Endodermal cell (in vitro differentiated cells): ENCODE measurements at regions not wholly inside any gene's neighbourhood (a gene's known extent, or its start where the extent isn't known, plus 50 kb on each side); places are given as distances from the start of the nearest gene placed in this dataset.

Experiments used
- DNase-seq: peaks from one replicate; pipeline ENCODE4 v3.0.0-alpha.2; 2017
- H3K27ac ChIP-seq: 2 replicates; pipeline ENCODE4 v1.5.1; 2013; ENCODE audit warnings: mild to moderate bottlenecking, low read depth, low read length, moderate library complexity
- H3K27me3 ChIP-seq: 2 replicates; pipeline ENCODE4 v1.6.1; 2013; ENCODE audit warnings: mild to moderate bottlenecking, low read length, moderate library complexity; ENCODE audit not compliant: insufficient read depth, control insufficient read depth, poor library complexity, severe bottlenecking
- H3K36me3 ChIP-seq: 2 replicates; pipeline ENCODE4 v1.7.0; 2013; ENCODE audit warnings: mild to moderate bottlenecking, low read length, moderate library complexity; ENCODE audit not compliant: control insufficient read depth, insufficient read depth
- H3K4me1 ChIP-seq: one replicate; pipeline ENCODE4 v1.7.0; 2013; ENCODE audit warnings: low read length; ENCODE audit not compliant: control insufficient read depth, insufficient read depth
- H3K4me3 ChIP-seq: 2 replicates; pipeline ENCODE4 v1.5.1; 2013; ENCODE audit warnings: mild to moderate bottlenecking, low read length, moderate library complexity
- H3K9ac ChIP-seq: 2 replicates; pipeline ENCODE4 v1.6.1; 2013; ENCODE audit warnings: mild to moderate bottlenecking, low read length, moderate library complexity; ENCODE audit not compliant: poor library complexity, severe bottlenecking; ENCODE audit errors: extremely low read depth
- H3K9me3 ChIP-seq: 2 replicates; pipeline ENCODE4 v1.6.1; 2013; ENCODE audit warnings: mild to moderate bottlenecking, low read length, moderate library complexity; ENCODE audit not compliant: control insufficient read depth
- H3K27ac Mint-ChIP-seq: 2 replicates; pipeline ENCODE4 v1.8.0; 2020; ENCODE audit warnings: mixed read lengths
- H3K27me3 Mint-ChIP-seq: 2 replicates; pipeline ENCODE4 v1.8.0; 2021; ENCODE audit warnings: mild to moderate bottlenecking, mixed read lengths; ENCODE audit not compliant: insufficient read depth
- H3K36me3 Mint-ChIP-seq: 2 replicates; pipeline ENCODE4 v1.8.0; 2020; ENCODE audit warnings: low read depth, mixed read lengths
- H3K4me1 Mint-ChIP-seq: 2 replicates; pipeline ENCODE4 v1.8.0; 2020; ENCODE audit warnings: mixed read lengths
- H3K4me3 Mint-ChIP-seq: 2 replicates; pipeline ENCODE4 v1.8.0; 2020; ENCODE audit warnings: mild to moderate bottlenecking, moderate library complexity, mixed read lengths
- H3K9me3 Mint-ChIP-seq: 2 replicates; pipeline ENCODE4 v1.8.0; 2020; ENCODE audit warnings: mild to moderate bottlenecking, mixed read lengths
- WGBS, 2 experiments: methylation state at CpG; one replicate each; pipeline versions ENCODE4 v1.1.5 to v1.1.7; 2013; ENCODE audit warnings: missing lambda C conversion rate in 2 of 2, mixed read lengths in 1 of 2; ENCODE audit not compliant: insufficient coverage in 1 of 2, insufficient read length in 1 of 2; 5-methylcytosine and 5-hydroxymethylcytosine counted together
- TF ChIP-seq, protein P1 (sequence below): fragments of 200-600 bp; sonication (generic); conservative IDR thresholded peaks from 2 replicates; pipeline ENCODE4 v1.5.0; 2021; ENCODE audit warnings: antibody characterized with exemption, mild to moderate bottlenecking

DNA sequence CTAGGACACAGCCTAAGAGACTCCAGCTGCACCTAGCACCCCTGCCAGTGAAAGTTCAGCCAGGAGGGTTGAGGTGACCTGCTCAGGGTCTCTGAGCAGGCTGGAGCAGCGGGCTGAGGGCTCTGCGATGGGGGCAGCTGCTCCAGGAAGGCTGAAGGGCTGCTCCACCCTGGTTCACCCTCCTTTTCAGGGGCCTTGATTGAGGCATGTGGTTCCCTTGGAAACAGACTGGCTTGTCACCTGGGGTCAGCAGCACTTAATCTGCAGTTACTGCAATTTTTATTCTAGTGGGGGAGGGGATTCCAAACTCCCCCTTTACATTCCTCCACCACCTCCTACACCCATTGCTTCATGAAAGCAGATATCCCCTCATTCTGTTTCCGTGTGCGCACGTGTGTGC lies 85.3 kb upstream of the UNC5B start:
- no peak overlapping the region for H3K27ac Mint-ChIP-seq
- H3K36me3 ChIP-seq = no peaks in the 10 kb centered on the region
- TF ChIP-seq, protein P1, sequence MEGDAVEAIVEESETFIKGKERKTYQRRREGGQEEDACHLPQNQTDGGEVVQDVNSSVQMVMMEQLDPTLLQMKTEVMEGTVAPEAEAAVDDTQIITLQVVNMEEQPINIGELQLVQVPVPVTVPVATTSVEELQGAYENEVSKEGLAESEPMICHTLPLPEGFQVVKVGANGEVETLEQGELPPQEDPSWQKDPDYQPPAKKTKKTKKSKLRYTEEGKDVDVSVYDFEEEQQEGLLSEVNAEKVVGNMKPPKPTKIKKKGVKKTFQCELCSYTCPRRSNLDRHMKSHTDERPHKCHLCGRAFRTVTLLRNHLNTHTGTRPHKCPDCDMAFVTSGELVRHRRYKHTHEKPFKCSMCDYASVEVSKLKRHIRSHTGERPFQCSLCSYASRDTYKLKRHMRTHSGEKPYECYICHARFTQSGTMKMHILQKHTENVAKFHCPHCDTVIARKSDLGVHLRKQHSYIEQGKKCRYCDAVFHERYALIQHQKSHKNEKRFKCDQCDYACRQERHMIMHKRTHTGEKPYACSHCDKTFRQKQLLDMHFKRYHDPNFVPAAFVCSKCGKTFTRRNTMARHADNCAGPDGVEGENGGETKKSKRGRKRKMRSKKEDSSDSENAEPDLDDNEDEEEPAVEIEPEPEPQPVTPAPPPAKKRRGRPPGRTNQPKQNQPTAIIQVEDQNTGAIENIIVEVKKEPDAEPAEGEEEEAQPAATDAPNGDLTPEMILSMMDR = no peak
- DNase-seq = no peak
- no peak overlapping the region for H3K4me3 ChIP-seq
- H3K9me3 ChIP-seq = no peaks in the 10 kb centered on the region
- H3K27me3 ChIP-seq = no peaks in the 10 kb centered on the region
- H3K4me3 Mint-ChIP-seq = no peak overlapping the region
- 78 to 93% methylated on average over 5 of the region's 5 CpGs for WGBS, 2 experiments
- no peaks in the 10 kb centered on the region for H3K36me3 Mint-ChIP-seq
- peaks cover 14% of the 10 kb centered on the region for H3K27me3 Mint-ChIP-seq
- no peak overlapping the region for H3K27ac ChIP-seq
- no peak overlapping the region for H3K9ac ChIP-seq
- H3K4me1 Mint-ChIP-seq = peaks cover 18% of the 10 kb centered on the region
- no peaks in the 10 kb centered on the region for H3K9me3 Mint-ChIP-seq
- peaks cover 6% of the 10 kb centered on the region for H3K4me1 ChIP-seq

DNA sequence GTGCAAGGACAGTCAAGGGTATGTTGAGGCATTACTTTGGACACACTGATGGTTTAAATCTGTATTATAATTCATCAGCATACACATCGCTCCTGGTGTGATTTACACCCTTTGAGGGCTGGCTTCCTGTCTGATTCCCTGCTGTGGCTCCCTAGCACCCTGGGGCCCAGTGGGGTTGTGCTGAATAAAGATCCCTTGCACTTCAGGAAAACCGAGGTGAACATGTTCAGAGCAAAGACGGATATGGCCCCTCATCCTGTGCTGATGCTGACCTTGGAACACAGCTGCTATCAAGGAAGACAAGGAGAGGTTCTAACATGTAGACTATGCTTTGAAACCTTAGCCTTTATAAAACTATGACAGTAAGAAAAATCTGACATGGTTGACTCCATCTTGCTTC lies 84.6 kb upstream of the UNC5B start:
- Histone ChIP-seq H3K9me3 (no peaks in the 10 kb centered on the region), H3K4me1 (peaks cover 6% of the 10 kb centered on the region), H3K36me3 (no peaks in the 10 kb centered on the region), H3K4me3 (no peak overlapping the region), H3K9ac (no peak overlapping the region), H3K27ac (no peak overlapping the region), H3K27me3 (no peaks in the 10 kb centered on the region)
- no peaks in the 10 kb centered on the region for H3K9me3 Mint-ChIP-seq
- DNase-seq = no peak
- 86 to 91% methylated on average over 3 of the region's 3 CpGs for WGBS, 2 experiments
- no peaks in the 10 kb centered on the region for H3K36me3 Mint-ChIP-seq
- no peak overlapping the region for H3K27ac Mint-ChIP-seq
- H3K27me3 Mint-ChIP-seq = peaks cover 7% of the 10 kb centered on the region
- no peak overlapping the region for H3K4me3 Mint-ChIP-seq
- TF ChIP-seq, protein P1 = no peak
- H3K4me1 Mint-ChIP-seq = peaks cover 18% of the 10 kb centered on the region

DNA sequence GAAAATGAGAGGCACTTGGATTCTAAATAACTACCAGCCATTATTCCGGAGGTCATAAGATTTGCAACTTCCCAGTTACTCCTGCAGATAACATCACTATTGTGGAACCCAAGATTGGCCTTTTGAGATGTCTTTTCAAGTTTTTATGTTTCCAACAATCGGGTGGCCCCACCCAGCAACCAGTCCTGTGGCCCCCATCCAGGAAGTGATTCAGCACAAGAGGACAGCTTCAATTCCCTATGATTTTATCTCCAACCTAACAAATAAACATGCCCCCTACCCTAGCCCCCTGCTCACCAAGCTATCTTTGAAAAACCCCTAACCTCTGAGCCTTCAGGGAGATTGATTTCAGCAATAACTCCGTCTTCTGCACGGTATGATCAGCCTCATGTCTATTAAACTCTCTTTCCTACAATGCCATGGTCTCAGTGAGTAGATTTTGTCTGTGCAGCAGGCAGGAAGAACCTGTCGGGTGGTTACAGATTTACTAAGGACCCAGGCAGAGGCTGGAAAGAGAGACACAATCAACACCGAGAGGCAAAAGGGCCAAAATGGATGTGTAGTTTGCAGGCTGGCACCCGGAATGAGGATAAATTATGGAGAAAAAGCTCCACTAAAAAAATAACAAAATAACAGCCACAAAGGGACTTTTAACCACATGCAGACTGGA lies 83.9 kb upstream of the UNC5B start:
- H3K27ac ChIP-seq = no peak overlapping the region
- peaks cover 6% of the 10 kb centered on the region for H3K27me3 Mint-ChIP-seq

More for the DNA sequence above, 83.9 kb upstream of the UNC5B start:
- Histone ChIP-seq H3K27me3 (no peaks in the 10 kb centered on the region), H3K36me3 (no peaks in the 10 kb centered on the region), H3K9me3 (no peaks in the 10 kb centered on the region), H3K9ac (no peak overlapping the region), H3K4me3 (no peak overlapping the region), H3K4me1 (peaks cover 6% of the 10 kb centered on the region)
- no peak for DNase-seq
- no peak overlapping the region for H3K4me3 Mint-ChIP-seq
- no peak overlapping the region for H3K27ac Mint-ChIP-seq
- no peaks in the 10 kb centered on the region for H3K9me3 Mint-ChIP-seq
- H3K36me3 Mint-ChIP-seq = no peaks in the 10 kb centered on the region
- TF ChIP-seq, protein P1 = no peak
- WGBS, 2 experiments = 89 to 93% methylated on average over 3 to 7 of the region's 7 CpGs
- H3K4me1 Mint-ChIP-seq = peaks cover 20% of the 10 kb centered on the region
